HUES48 (cell line): ENCODE measurements at regions not wholly inside any gene's neighbourhood (a gene's known extent, or its start where the extent isn't known, plus 50 kb on each side); places are given as distances from the start of the nearest gene placed in this dataset.

Experiments used
- H3K27ac ChIP-seq: one replicate; pipeline ENCODE4 v1.7.0; 2013; ENCODE audit warnings: low read depth, low read length, inconsistent platforms
- H3K27me3 ChIP-seq: 2 replicates; pipeline ENCODE4 v1.6.1; 2013; ENCODE audit warnings: mild to moderate bottlenecking, low read length; ENCODE audit not compliant: control insufficient read depth, insufficient read depth
- H3K36me3 ChIP-seq: 2 replicates; pipeline ENCODE4 v1.6.1; 2013; ENCODE audit warnings: low read length; ENCODE audit not compliant: control insufficient read depth, insufficient read depth
- H3K4me1 ChIP-seq: 2 replicates; pipeline ENCODE4 v1.6.1; 2013; ENCODE audit warnings: mild to moderate bottlenecking, low read length; ENCODE audit not compliant: control insufficient read depth, insufficient read depth
- H3K4me3 ChIP-seq: 2 replicates; pipeline ENCODE4 v1.5.1; 2013; ENCODE audit warnings: mild to moderate bottlenecking, low read depth, low read length
- H3K9ac ChIP-seq: 2 replicates; pipeline ENCODE4 v1.6.1; 2013; ENCODE audit warnings: mild to moderate bottlenecking, low read depth, low read length, moderate library complexity
- H3K9me3 ChIP-seq: 2 replicates; pipeline ENCODE4 v1.6.1; 2013; ENCODE audit warnings: low read length; ENCODE audit not compliant: control insufficient read depth, insufficient read depth

DNA sequence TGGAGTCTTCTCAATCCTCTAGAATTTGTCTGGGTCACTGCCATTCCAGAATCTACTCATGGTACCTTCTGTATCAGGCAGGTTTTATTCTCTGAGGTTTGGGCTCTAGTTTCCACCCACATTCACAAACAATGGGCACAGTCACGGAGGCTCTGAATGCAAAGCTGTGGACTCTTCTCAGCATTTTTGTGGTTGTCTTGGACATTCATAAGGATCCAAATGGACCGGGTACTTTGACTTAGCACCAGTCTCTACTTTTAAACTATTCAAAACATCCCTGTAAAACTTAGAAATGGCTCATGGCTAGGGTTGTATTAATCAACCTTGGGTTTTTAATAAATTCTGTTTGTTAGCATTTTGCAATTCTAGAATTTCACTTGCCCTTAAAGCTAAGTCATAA lies 277.9 kb upstream of the THBS1 start:
- Histone ChIP-seq H3K4me3 (no peak overlapping the region), H3K9ac (no peak overlapping the region), H3K4me1 (no peaks in the 10 kb centered on the region), H3K27ac (no peak overlapping the region), H3K27me3 (no peaks in the 10 kb centered on the region), H3K9me3 (no peaks in the 10 kb centered on the region), H3K36me3 (no peaks in the 10 kb centered on the region)

DNA sequence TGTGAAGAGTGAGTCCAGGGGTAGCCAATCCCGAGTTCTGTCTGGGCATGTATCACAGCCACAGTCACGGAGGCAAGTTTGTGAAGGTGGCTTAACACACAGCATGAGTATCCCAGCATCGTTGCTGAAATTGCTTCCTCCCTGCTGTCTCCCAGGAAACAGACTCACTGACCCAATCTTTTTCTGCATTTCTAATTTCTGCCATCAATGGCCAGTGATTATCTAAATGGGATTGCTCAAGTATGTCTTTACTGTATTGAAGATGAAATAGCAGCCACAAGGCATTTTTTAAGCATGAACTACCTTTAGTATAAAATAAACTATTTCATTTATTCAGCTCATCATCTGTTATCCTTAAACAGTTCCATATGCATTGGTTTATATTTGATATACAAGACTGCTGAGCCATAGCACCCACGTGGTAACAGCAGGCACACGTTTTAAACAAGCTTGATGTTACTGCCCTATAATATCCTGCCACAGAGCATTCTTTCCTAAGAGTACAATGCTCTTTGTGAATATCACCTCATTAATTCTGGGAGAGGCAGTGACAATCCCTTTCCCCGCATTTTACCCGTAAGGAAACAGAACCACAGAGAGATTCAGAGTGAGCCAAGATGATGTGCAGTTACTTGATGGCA lies 276.6 kb upstream of the THBS1 start:
- H3K4me3 ChIP-seq: no peak overlapping the region
- H3K27me3 ChIP-seq: no peaks in the 10 kb centered on the region
- no peak overlapping the region for H3K9ac ChIP-seq
- H3K9me3 ChIP-seq: no peaks in the 10 kb centered on the region
- H3K4me1 ChIP-seq: no peaks in the 10 kb centered on the region
- H3K36me3 ChIP-seq: no peaks in the 10 kb centered on the region
- H3K27ac ChIP-seq: no peak overlapping the region

DNA sequence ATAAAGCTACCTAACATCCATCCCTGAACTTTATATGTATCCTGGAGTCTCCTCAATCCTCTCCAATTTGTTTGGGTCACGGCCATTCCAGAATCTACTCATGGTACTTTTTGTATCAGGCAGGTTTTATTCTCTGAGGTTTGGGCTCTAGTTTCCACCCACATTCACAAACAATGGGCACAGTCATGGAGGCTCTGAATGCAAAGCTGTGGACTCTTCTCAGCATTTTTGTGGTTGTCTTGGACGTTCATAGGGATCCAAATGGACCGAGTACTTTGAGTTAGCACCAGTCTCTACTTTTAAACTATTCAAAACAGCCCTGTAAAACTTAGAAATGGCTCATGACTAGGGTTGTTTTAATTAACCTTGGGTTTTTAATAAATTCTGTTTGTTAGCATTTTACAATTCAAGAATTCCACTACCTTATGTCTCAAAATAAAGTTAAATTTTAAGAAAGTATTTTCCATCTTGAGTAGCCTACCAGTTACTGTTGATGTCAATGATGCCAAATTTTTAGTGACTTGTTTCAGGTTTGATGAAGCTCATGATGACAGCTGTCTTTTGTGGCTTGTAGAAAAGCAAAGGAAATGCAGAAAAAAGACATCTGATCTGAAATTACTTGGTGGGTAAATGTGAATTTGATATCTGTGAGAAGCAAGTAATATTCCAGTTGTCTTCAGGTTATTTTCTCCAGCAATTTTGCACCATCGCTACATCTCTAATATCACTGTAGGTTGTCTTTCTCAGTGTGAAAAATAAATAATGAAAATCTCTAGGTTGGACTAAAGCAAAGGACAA lies 275.7 kb upstream of the THBS1 start:
- no peak overlapping the region for H3K9ac ChIP-seq
- H3K4me3 ChIP-seq: no peak overlapping the region
- no peaks in the 10 kb centered on the region for H3K9me3 ChIP-seq
- no peaks in the 10 kb centered on the region for H3K36me3 ChIP-seq
- no peaks in the 10 kb centered on the region for H3K4me1 ChIP-seq
- no peaks in the 10 kb centered on the region for H3K27me3 ChIP-seq
- H3K27ac ChIP-seq: no peak overlapping the region

DNA sequence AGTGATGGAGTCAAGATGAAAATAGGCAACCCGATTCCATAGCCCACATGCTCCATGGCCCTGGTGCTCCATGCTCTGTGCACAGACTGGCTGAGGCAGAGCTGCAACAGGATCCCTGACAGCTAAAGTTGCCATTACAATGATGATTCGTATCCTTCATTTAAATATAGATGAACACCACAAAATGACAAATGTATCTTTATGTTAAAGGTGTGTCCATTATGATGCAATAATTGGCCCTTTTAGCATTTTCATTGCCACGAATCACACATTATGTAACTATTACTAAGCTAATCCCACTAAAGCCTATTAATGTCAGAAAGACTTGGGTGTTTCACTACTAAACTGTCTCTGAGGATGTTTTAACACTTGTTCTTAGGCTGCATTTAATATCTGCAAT lies 270.2 kb upstream of the THBS1 start:
- H3K9me3 ChIP-seq: no peaks in the 10 kb centered on the region
- no peaks in the 10 kb centered on the region for H3K27me3 ChIP-seq
- no peak overlapping the region for H3K27ac ChIP-seq
- H3K4me1 ChIP-seq: 0 out of 2 replicates have a peak, but pooled peaks cover 4% of the 10 kb centered on the region
- H3K4me3 ChIP-seq: no peak overlapping the region
- H3K36me3 ChIP-seq: no peaks in the 10 kb centered on the region
- no peak overlapping the region for H3K9ac ChIP-seq

DNA sequence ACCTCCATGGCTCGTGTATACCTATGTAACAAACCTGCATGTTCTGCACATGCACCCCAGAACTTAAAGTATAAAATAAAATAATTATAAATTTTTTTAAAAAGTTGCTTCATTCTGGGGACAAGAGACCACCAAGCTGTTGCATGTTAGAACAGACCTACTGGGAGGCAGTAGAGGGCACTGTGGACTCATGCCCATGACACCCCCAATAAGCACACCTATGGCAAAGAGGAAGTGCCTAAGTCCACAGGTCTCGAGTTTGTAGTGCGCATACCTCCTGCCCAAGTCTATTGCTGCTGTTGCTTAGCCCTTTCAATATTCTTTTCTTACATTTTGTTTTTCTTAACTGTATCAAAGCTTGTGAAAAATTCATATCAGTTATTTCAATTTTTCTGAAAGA lies 267.9 kb upstream of the THBS1 start:
- Histone ChIP-seq H3K4me1 (0 out of 2 replicates have a peak, but pooled peaks cover 4% of the 10 kb centered on the region), H3K27ac (no peak overlapping the region), H3K9me3 (no peaks in the 10 kb centered on the region), H3K9ac (no peak overlapping the region), H3K27me3 (no peaks in the 10 kb centered on the region), H3K4me3 (no peak overlapping the region), H3K36me3 (no peaks in the 10 kb centered on the region)

DNA sequence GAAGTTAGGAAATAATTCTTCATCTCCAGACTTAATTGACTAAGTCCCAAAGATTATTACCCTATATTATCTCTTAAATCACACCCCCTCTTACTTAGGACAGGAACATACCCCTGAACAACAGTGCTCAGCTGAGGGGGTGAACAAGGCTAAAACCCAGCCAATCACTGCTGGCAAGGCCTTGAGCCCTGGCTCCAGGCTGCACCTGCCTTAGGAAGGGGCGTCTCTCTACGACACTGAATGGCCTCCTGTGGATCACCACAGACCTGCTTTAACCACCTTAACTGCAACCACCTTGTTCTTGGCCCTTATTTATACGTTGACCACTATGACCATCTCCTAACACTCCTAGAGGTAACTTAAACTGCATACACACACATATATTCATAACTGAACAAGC lies 267.4 kb upstream of the THBS1 start:
- H3K36me3 ChIP-seq: no peaks in the 10 kb centered on the region
- no peak overlapping the region for H3K9ac ChIP-seq
- no peaks in the 10 kb centered on the region for H3K27me3 ChIP-seq
- no peak overlapping the region for H3K27ac ChIP-seq
- no peak overlapping the region for H3K4me3 ChIP-seq
- no peaks in the 10 kb centered on the region for H3K9me3 ChIP-seq
- H3K4me1 ChIP-seq: 0 out of 2 replicates have a peak, but pooled peaks cover 4% of the 10 kb centered on the region

DNA sequence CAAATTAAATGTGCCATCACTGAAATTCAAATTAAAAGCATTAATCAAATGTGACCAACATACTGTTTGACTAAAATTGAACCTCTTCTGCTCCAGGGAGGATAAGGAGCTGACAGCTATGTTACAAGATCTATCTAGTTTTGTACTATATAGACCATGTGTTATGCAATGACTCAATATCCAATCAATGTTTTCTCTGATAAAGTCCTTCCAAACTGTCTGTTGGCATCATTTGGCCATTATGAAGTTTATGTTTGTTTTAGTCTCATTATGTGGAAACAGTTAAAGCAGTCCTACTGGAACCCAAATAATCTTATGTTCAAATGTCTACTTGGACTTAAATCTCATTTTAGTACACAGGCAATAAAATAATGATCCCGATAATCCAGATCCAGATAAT lies 267.0 kb upstream of the THBS1 start:
- H3K4me3 ChIP-seq: no peak overlapping the region
- no peaks in the 10 kb centered on the region for H3K36me3 ChIP-seq
- no peaks in the 10 kb centered on the region for H3K9me3 ChIP-seq
- H3K4me1 ChIP-seq: 0 out of 2 replicates have a peak, but pooled peaks cover 4% of the 10 kb centered on the region
- H3K27ac ChIP-seq: no peak overlapping the region
- no peaks in the 10 kb centered on the region for H3K27me3 ChIP-seq
- H3K9ac ChIP-seq: no peak overlapping the region

DNA sequence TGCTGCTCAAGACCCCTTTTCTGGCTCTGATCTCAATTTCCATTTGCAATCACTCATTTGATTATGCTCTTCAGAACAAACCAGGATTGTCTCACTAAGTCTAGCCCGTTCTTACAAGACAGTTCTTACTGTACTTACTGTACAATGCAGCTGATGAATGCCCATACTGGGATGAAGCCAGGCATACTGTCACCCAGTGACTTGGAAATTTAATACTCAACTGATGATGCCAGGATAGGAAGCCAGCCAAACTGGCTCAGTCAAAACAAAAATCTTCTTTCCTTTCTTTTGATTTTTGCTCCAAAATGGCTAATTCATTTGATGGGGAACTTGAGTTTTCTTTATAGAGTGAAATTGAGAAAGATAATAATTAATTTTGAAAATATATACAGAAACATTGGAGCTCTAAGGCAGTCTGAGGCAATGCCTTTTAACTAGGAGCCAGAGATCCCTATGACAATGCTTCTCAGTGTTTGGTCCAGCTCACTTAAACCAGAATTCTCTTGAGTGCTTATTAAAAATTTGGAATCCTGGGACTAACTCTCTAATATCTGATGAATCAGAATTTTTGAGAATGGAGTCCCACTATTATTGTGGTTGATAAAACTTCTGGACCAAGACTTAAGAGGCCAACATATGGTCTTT lies 265.6 kb upstream of the THBS1 start:
- Histone ChIP-seq H3K9me3 (no peaks in the 10 kb centered on the region; the same call in 1 of the 2 replicates), H3K36me3 (no peaks in the 10 kb centered on the region), H3K4me1 (0 out of 2 replicates have a peak, but pooled peaks cover 4% of the 10 kb centered on the region), H3K27ac (no peak overlapping the region), H3K27me3 (no peaks in the 10 kb centered on the region), H3K9ac (no peak overlapping the region), H3K4me3 (no peak overlapping the region)

DNA sequence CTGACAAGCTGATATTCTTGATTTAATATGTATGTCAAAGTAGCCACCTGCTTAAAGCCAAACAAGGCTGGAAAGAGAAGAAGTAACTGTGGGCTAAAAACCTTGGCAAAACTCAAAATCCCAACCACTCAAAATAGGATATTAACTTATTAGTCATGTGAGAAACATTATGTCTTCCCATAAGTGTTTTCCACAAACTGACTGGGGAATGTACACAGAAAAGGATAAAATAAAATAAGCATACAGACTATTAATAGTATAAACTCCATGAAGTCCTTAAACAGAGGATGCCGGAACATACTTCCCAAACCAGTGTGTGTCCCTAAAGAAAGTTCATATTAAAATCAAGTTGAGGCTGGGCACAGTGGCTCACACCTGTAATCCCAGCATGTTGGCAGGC lies 263.7 kb upstream of the THBS1 start:
- Histone ChIP-seq H3K36me3 (no peaks in the 10 kb centered on the region), H3K9ac (no peak overlapping the region), H3K4me3 (no peak overlapping the region), H3K27ac (no peak overlapping the region), H3K27me3 (no peaks in the 10 kb centered on the region), H3K9me3 (no peaks in the 10 kb centered on the region; the same call in 1 of the 2 replicates), H3K4me1 (0 out of 2 replicates have a peak, but pooled peaks cover 4% of the 10 kb centered on the region)

DNA sequence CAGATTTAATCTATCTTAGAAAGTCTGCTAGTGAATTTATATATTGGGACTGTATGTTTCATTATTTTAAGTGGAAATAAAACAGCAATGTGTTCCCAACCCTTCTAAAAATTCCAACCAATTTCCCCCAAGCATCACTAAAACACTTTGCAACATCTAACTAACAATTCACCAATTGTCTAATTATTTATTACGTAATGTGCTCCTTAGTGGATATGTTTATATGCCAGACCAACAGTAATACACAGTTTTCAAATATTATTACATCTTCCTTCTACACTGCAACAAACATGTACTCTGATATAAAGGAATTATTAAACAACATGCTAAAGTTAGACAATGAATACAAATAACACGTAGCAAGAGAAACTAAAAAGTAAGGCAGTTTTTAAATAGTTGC lies 262.6 kb upstream of the THBS1 start:
- Histone ChIP-seq H3K27ac (no peak overlapping the region), H3K4me3 (no peak overlapping the region), H3K27me3 (no peaks in the 10 kb centered on the region), H3K9ac (no peak overlapping the region), H3K36me3 (no peaks in the 10 kb centered on the region), H3K9me3 (no peaks in the 10 kb centered on the region; the same call in 1 of the 2 replicates), H3K4me1 (0 out of 2 replicates have a peak, but pooled peaks cover 1% of the 10 kb centered on the region)

DNA sequence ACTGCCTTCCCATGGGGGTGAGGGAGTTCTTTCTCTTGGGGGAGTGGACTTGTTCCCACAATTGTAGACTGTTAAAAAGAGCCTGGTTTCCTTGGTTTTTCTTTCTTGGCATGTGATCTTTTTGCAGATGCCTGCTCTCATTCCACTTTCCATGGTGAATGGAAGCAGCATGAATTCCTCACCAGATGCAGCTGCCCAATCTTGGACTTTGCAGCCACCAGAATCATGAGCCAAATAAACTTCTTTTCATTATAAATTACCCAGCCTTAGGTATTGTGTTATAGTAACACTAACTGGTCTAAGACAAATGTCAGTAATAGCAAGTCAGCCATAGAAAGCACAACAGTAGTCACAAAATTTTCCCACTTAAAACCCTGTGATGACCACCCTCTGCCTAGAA lies 260.5 kb upstream of the THBS1 start:
- no peaks in the 10 kb centered on the region; the same call in 1 of the 2 replicates for H3K9me3 ChIP-seq
- no peak overlapping the region for H3K4me3 ChIP-seq
- H3K4me1 ChIP-seq: no peaks in the 10 kb centered on the region
- H3K36me3 ChIP-seq: no peaks in the 10 kb centered on the region
- H3K27ac ChIP-seq: no peak overlapping the region
- H3K9ac ChIP-seq: no peak overlapping the region
- no peaks in the 10 kb centered on the region for H3K27me3 ChIP-seq
